HG03135 (cell line): ENCODE measurements at regions not wholly inside any gene's neighbourhood (a gene's known extent, or its start where the extent isn't known, plus 50 kb on each side); places are given as distances from the start of the nearest gene placed in this dataset.
A peak's percentile ranks its signal among the peaks of the same experiment; 100 is the strongest.

Source experiments
- ATAC-seq: cut with Tn5 transposase; IDR thresholded peaks from one replicate; pipeline ENCODE4 v1.9.1; 2021; ENCODE audit warnings: mild to moderate bottlenecking, moderate library complexity; ENCODE audit not compliant: unreplicated experiment

- no peak for ATAC-seq
These were observed 806.2 kb upstream of the CHAC2 start for GRCh38 chr2:52961403-52961802.

GRCh38 chr2:52960881-52961280, 806.7 kb upstream of the CHAC2 start:
- ATAC-seq: no peak

DNA sequence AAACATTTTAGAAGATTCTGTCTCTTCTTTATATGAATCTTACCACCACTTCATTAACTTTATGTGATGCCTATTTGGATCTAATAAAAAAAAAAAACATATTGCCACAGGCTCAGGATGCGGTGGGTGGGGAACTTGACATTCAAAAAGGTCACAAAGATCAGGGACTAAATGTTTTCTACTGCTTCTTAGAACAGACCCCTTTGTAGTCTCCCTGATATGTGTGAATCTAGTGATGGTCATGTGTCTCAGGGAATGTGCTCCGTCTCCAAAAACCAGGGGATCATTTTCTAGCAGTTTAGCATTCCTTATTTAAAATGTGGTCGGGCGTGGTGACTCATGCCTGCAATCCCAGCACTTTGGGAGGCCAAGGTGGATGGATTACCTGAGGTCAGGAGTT, 807.8 kb upstream of the CHAC2 start:
- ATAC-seq: no peak

- no peak for ATAC-seq
These were observed 810.8 kb upstream of the CHAC2 start for GRCh38 chr2:52956766-52957165.

DNA sequence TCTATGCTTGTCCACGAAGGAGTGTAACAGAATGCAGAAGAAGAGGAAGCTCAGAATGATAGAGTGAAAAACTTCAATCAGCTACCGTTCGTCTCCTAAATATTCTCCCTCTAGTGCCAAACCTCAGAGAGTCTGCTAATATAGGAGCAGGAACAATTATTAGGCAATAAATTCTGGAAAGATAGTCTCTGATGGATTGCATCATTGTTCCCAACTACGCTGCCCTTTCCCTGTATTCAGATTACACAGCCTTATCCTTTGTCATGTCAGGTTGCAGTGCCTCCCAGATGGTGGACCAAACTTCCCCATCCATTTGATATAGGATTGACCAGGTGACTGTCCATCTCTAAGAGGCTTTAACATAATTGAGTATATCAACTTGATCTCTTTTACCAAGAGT, 811.5 kb upstream of the CHAC2 start:
- no peak for ATAC-seq

- ATAC-seq: no peak
These were observed 812.5 kb upstream of the CHAC2 start for GRCh38 chr2:52955079-52955478.

GRCh38 chr2:52940101-52940500, 827.5 kb upstream of the CHAC2 start:
- ATAC-seq: no peak

GRCh38 chr2:52939250-52939649, 828.4 kb upstream of the CHAC2 start:
- ATAC-seq: no peak

- ATAC-seq: no peak
These were observed 831.6 kb upstream of the CHAC2 start for GRCh38 chr2:52936029-52936428.

GRCh38 chr2:52934920-52935640, 832.5 kb upstream of the CHAC2 start:
- ATAC-seq: peak; percentile 21

DNA sequence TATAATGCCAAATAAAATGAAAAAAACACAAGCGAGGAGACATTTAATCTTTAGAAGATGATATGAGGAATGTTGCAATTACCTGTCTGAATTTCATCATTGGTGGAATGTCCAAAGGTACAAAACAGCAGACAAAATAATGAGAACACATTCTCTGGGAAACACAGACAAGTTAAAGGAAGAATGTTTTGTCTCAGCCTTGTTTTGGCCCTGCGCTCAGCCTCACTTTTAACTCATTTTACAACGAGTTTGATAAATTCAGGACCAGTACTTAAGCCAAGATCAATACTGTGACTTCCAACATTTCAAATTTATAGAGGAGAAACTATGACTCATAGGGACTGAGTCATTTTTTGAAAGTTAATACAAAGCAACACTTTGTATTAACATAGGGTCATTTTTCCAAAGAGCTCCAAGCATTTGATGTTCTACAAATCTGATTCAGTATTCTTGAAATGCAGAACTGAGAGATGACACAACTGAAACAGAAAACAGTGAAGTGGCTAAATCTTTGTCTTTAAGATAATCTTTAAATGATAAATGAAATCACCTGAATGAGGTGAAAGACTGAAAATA, 833.2 kb upstream of the CHAC2 start:
- ATAC-seq: peak; percentile 66

GRCh38 chr2:52933878-52934277, 833.7 kb upstream of the CHAC2 start:
- ATAC-seq: no peak

GRCh38 chr2:52931660-52932059, 835.9 kb upstream of the CHAC2 start:
- peak; percentile 58 for ATAC-seq

DNA sequence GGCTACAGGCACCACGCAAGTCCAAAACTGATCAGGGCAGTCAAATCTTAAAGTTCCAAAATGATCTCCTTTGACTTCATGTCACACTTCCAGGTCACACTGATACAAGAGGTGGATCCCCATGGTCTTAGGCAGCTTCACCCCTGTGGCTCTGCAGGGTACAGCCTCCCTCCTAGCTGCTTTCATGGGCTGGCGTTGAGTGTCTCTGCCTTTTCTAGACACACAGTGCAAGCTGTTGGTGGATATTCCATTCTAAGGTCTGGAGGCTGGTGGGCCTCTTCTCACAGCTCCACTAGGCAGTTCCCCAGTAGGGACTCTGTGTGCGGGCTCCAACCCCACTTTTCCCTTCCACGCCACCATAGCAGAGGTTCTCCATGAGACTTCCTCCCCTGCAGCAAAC, 838.2 kb upstream of the CHAC2 start:
- ATAC-seq: no peak

- ATAC-seq: no peak
These were observed 847.9 kb upstream of the CHAC2 start for GRCh38 chr2:52919673-52920072.

- no peak for ATAC-seq
These were observed 849.1 kb upstream of the CHAC2 start for GRCh38 chr2:52918551-52918950.

DNA sequence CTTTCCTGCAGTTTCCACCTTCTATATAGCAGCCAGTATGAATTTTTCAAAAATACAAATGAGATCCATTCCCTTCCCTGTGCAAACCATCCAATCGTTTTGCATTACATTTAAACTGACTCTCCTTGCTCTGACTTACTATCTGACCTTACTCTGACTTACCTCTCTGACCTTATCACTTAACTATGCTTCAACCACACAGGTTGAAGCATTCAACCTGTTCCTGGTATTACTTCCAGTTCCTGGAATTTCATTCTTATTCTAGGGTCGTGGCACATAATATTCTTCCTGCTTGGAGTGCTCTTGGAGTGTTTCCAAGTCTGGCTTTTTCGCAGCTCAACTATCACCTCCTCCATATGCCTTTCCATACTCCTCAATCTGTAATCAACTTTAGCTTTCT, 850.6 kb upstream of the CHAC2 start:
- ATAC-seq: no peak

DNA sequence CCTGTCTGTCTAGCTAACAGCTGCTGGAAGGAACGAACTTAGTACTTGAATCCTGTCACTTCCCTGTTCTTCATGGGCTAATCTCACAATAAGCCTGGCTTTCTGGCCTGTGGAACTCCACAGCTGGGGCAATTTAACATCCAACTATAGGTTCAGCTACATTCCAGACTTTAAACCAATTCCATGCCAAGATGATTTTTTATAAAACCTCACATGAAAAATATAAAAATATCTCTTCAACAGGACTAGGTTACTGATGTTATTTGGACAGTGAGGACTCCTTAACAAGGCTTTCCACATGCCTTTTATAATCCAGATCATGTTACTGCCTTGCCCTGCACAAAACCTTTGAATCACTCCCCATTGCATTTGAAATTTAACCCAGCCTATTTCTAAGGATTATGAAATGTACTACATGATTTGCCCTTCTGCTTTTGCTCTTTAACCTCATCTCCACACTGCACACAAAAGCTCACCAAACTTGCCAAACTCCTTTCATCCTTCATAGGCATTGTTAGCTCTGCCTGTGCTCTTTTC, 863.2 kb upstream of the CHAC2 start:
- ATAC-seq: no peak

GRCh38 chr2:52897511-52898044, 870.0 kb upstream of the CHAC2 start:
- no peak for ATAC-seq

GRCh38 chr2:52895726-52896340, 871.8 kb upstream of the CHAC2 start:
- ATAC-seq: no peak

DNA sequence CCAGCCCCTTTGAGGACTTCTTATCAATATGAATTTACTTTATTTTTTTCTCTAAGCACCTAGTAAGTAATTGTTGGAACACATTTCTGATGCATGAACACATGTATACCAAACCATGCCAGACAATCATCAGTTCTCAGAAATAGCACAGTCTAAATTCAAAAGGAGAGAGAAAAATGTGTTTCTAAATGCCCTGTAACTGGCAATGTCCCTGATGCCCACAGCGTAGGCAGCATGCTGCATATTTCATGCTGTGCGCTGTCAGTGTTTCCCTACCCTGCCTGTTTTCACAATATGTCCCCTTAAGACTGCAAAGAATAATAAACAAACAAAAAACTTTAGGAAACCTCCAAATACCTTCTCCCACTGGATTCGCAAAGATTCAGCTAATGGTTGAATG, 881.0 kb upstream of the CHAC2 start:
- ATAC-seq: no peak

GRCh38 chr2:52884761-52885352, 882.7 kb upstream of the CHAC2 start:
- no peak for ATAC-seq
